MCF 10A (cell line): ENCODE measurements at regions not wholly inside any gene's neighbourhood (a gene's known extent, or its start where the extent isn't known, plus 50 kb on each side); places are given as distances from the start of the nearest gene placed in this dataset.
A peak's percentile ranks its signal among the peaks of the same experiment; 100 is the strongest.

ENCODE experiments used
- BruUV-seq: library from RNA; stranded (reverse); fragments of 400-500 nt; replicated peaks from 2 replicates; lab custom pipeline; 2021; lab: Mats Ljungman, UMichigan
- CTCF ChIA-PET: fragments of 300-600 bp; sonication (Branson Sonifier 250); formaldehyde crosslinking; extraction: SDS; loops from one replicate; lab custom pipeline; 2021; ENCODE audit warnings: antibody characterized with exemption, inconsistent platforms; lab: Yijun Ruan, JAX
- POLR2A ChIA-PET: fragments of 300-600, 350-650 bp; sonication (Branson Sonifier 250); formaldehyde crosslinking; extraction: SDS; loops from one replicate; lab custom pipeline; 2020; ENCODE audit warnings: antibody characterized with exemption, inconsistent platforms; lab: Yijun Ruan, JAX
- DNase-seq: peaks from one replicate; pipeline ENCODE4 v3.0.0-alpha.2; 2018; ENCODE audit not compliant: unreplicated experiment
- H3K27ac Mint-ChIP-seq: one replicate; pipeline ENCODE4 v1.8.0; 2022; ENCODE audit warnings: mild to moderate bottlenecking, low read depth, mixed read lengths; ENCODE audit not compliant: unreplicated experiment
- H3K27me3 Mint-ChIP-seq: one replicate; pipeline ENCODE4 v1.8.0; 2022; ENCODE audit warnings: mixed read lengths; ENCODE audit not compliant: insufficient read depth, unreplicated experiment
- H3K36me3 Mint-ChIP-seq: one replicate; pipeline ENCODE4 v1.8.0; 2022; ENCODE audit warnings: mild to moderate bottlenecking, moderate library complexity, mixed read lengths; ENCODE audit not compliant: insufficient read depth, unreplicated experiment
- H3K4me1 Mint-ChIP-seq: one replicate; pipeline ENCODE4 v1.8.0; 2022; ENCODE audit warnings: mixed read lengths; ENCODE audit not compliant: insufficient read depth, unreplicated experiment
- H3K4me3 Mint-ChIP-seq: one replicate; pipeline ENCODE4 v1.8.0; 2022; ENCODE audit warnings: mild to moderate bottlenecking, moderate library complexity, mixed read lengths; ENCODE audit not compliant: unreplicated experiment
- H3K9me3 Mint-ChIP-seq: one replicate; pipeline ENCODE4 v1.8.0; 2022; ENCODE audit warnings: mixed read lengths; ENCODE audit not compliant: unreplicated experiment
- CTCF ChIP-seq: fragments of 200-600 bp; IDR thresholded peaks from one replicate; pipeline ENCODE4 v1.8.0; 2022; ENCODE audit warnings: antibody characterized with exemption, mild to moderate bottlenecking; ENCODE audit not compliant: unreplicated experiment
- intact Hi-C: fragments of 100-400 bp; cut with micrococcal nuclease; formaldehyde crosslinking; loops from 2 replicates; pipeline ENCODE4 v1.14.1; 2022

GRCh38 chr5:66475731-66476130 lies 120.5 kb upstream of the MAST4 start:
- H3K4me1 Mint-ChIP-seq = no peaks in the 10 kb centered on the region
- no peak overlapping the region for H3K27ac Mint-ChIP-seq
- H3K36me3 Mint-ChIP-seq = no peaks in the 10 kb centered on the region
- intact Hi-C loops = no loop called here
- no peak overlapping the region for H3K4me3 Mint-ChIP-seq
- H3K27me3 Mint-ChIP-seq = no peaks in the 10 kb centered on the region
- no peak for DNase-seq
- TF ChIP-seq CTCF = no peak
- POLR2A ChIA-PET = interaction anchor here (0.6 to 0.7 kb wide), 2 partner anchors 22 to 196 kb away, joined by 4 to 5 read pairs; no protein-coding TSS in a partner anchor
- CTCF ChIA-PET = interaction anchor here (0.6 kb wide), 1 partner anchor 153 kb away, joined by 3 read pairs; no protein-coding TSS in a partner anchor
- no peaks in the 10 kb centered on the region for H3K9me3 Mint-ChIP-seq
- BruUV-seq = no TSS peak

- ChIA-PET POLR2A (no interaction called here), CTCF (no interaction called here)
- Mint-ChIP-seq H3K9me3 (no peaks in the 10 kb centered on the region), H3K4me1 (no peaks in the 10 kb centered on the region), H3K4me3 (no peak overlapping the region), H3K27me3 (no peaks in the 10 kb centered on the region), H3K27ac (no peak overlapping the region), H3K36me3 (no peaks in the 10 kb centered on the region)
- intact Hi-C loops = no loop called here
- no peak for TF ChIP-seq CTCF
- no TSS peak for BruUV-seq
- DNase-seq = no peak
Observed at GRCh38 chr5:66477596-66477995, 118.6 kb upstream of the MAST4 start.

- Mint-ChIP-seq H3K27me3 (peaks cover 11% of the 10 kb centered on the region), H3K4me3 (no peak overlapping the region), H3K9me3 (no peaks in the 10 kb centered on the region), H3K27ac (no peak overlapping the region), H3K36me3 (no peaks in the 10 kb centered on the region), H3K4me1 (peaks cover 7% of the 10 kb centered on the region)
- ChIA-PET POLR2A (no interaction called here), CTCF (interaction anchor here (0.9 kb wide), 1 partner anchor 188 kb away, joined by 3 read pairs; no protein-coding TSS in a partner anchor)
- peak; percentile 1 for DNase-seq
- BruUV-seq = no TSS peak
- no peak for TF ChIP-seq CTCF
- intact Hi-C loops = no loop called here
Observed at GRCh38 chr5:66494437-66494836, 101.8 kb upstream of the MAST4 start.

- Mint-ChIP-seq H3K4me1 (peaks cover 7% of the 10 kb centered on the region), H3K27me3 (peaks cover 11% of the 10 kb centered on the region), H3K9me3 (no peaks in the 10 kb centered on the region), H3K27ac (peak overlapping the region; percentile 8), H3K4me3 (no peak overlapping the region), H3K36me3 (no peaks in the 10 kb centered on the region)
- BruUV-seq = no TSS peak
- ChIA-PET POLR2A (interaction anchor here (1.0 kb wide), 1 partner anchor 10 kb away, joined by 4 read pairs; no protein-coding TSS in a partner anchor), CTCF (interaction anchor here (1.1 to 1.3 kb wide), 3 partner anchors 13 to 193 kb away, joined by 3 to 4 read pairs (median 3); no protein-coding TSS in a partner anchor)
- intact Hi-C loops = loop anchor here (2.0 kb wide), 1 partner anchor 192 kb away; no protein-coding TSS in a partner anchor
- no peak for TF ChIP-seq CTCF
- peak; percentile 41 for DNase-seq
Observed at GRCh38 chr5:66498791-66499207, 97.4 kb upstream of the MAST4 start.
